BJ (cell line): ENCODE measurements at regions not wholly inside any gene's neighbourhood (a gene's known extent, or its start where the extent isn't known, plus 50 kb on each side); places are given as distances from the start of the nearest gene placed in this dataset.

Experiments
- CTCF ChIA-PET: fragments of 350-600 bp; formaldehyde crosslinking; extraction: SDS; loops from one replicate; lab custom pipeline; 2021; ENCODE audit warnings: antibody characterized with exemption, inconsistent platforms; lab: Yijun Ruan, JAX
- POLR2A ChIA-PET: fragments of 300-600 bp; sonication (Branson Sonifier 250); formaldehyde crosslinking; extraction: SDS; loops from one replicate; lab custom pipeline; 2021; ENCODE audit warnings: antibody characterized with exemption; lab: Charles Lee
- DNase-seq: peaks from one replicate; pipeline ENCODE4 v3.0.0-alpha.2; 2011; ENCODE audit warnings: low read depth
- H3K27me3 ChIP-seq: 2 replicates; pipeline ENCODE4 v1.6.0; 2011; ENCODE audit warnings: low read length; ENCODE audit not compliant: control insufficient read depth, insufficient read depth
- H3K36me3 ChIP-seq: 2 replicates; pipeline ENCODE4 v1.5.1; 2011; ENCODE audit warnings: low read length; ENCODE audit not compliant: control insufficient read depth, insufficient read depth
- H3K4me3 ChIP-seq: 2 replicates; pipeline ENCODE4 v1.5.1; 2011; ENCODE audit warnings: low read depth, mild to moderate bottlenecking, control low read depth, low read length
- TF ChIP-seq, protein P1 (sequence below): IDR thresholded peaks from 2 replicates; pipeline ENCODE4 v1.5.1; 2011; ENCODE audit warnings: low read depth, mild to moderate bottlenecking, control low read depth, inconsistent platforms, low read length, moderate library complexity; ENCODE audit not compliant: insufficient read depth

- ChIA-PET CTCF (no interaction called here), POLR2A (no interaction called here)
- TF ChIP-seq, protein P1, sequence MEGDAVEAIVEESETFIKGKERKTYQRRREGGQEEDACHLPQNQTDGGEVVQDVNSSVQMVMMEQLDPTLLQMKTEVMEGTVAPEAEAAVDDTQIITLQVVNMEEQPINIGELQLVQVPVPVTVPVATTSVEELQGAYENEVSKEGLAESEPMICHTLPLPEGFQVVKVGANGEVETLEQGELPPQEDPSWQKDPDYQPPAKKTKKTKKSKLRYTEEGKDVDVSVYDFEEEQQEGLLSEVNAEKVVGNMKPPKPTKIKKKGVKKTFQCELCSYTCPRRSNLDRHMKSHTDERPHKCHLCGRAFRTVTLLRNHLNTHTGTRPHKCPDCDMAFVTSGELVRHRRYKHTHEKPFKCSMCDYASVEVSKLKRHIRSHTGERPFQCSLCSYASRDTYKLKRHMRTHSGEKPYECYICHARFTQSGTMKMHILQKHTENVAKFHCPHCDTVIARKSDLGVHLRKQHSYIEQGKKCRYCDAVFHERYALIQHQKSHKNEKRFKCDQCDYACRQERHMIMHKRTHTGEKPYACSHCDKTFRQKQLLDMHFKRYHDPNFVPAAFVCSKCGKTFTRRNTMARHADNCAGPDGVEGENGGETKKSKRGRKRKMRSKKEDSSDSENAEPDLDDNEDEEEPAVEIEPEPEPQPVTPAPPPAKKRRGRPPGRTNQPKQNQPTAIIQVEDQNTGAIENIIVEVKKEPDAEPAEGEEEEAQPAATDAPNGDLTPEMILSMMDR = no peak
- no peaks in the 10 kb centered on the region for H3K27me3 ChIP-seq
- no peak for DNase-seq
- no peaks in the 10 kb centered on the region for H3K36me3 ChIP-seq
- no peak overlapping the region for H3K4me3 ChIP-seq
Observed at GRCh38 chr2:212659441-212659840, 120.8 kb upstream of the ERBB4 start.

GRCh38 chr2:212649646-212650045 lies 111.0 kb upstream of the ERBB4 start:
- Histone ChIP-seq H3K27me3 (no peaks in the 10 kb centered on the region), H3K36me3 (no peaks in the 10 kb centered on the region), H3K4me3 (no peak overlapping the region)
- CTCF ChIA-PET = no interaction called here
- TF ChIP-seq, protein P1 = no peak
- POLR2A ChIA-PET = no interaction called here
- DNase-seq = no peak

GRCh38 chr2:212646698-212647366 lies 108.2 kb upstream of the ERBB4 start:
- DNase-seq = peak; percentile 3
- no peaks in the 10 kb centered on the region for H3K27me3 ChIP-seq
- POLR2A ChIA-PET = no interaction called here
- no peak overlapping the region for H3K4me3 ChIP-seq
- TF ChIP-seq, protein P1 = no peak
- CTCF ChIA-PET = interaction anchor here (0.6 kb wide), 1 partner anchor 944 kb away, joined by 3 read pairs; no protein-coding TSS in a partner anchor
- H3K36me3 ChIP-seq = no peaks in the 10 kb centered on the region

GRCh38 chr2:212644195-212644837 lies 105.7 kb upstream of the ERBB4 start:
- Histone ChIP-seq H3K4me3 (no peak overlapping the region), H3K27me3 (no peaks in the 10 kb centered on the region), H3K36me3 (no peaks in the 10 kb centered on the region)
- ChIA-PET POLR2A (no interaction called here), CTCF (no interaction called here)
- no peak for DNase-seq
- TF ChIP-seq, protein P1 = no peak

DNA sequence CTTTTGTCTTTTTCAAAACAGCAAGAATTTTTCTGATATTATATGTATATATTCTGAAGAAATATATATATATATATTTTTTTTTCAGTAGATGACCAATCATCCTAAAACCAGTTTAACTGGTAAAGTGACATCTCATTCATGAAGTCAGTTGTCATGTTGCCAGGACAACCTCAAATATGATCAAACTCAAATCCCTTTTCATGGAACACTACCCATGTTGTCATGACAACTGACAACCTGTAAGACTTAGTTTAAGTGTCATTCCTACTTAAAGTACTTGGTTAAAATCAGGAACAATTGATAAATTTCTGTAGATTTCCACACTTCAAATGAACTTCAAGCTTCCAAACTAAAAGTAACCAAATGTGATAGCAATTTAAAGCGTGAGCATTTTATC lies 101.8 kb upstream of the ERBB4 start:
- ChIA-PET POLR2A (no interaction called here), CTCF (no interaction called here)
- Histone ChIP-seq H3K4me3 (no peak overlapping the region), H3K27me3 (no peaks in the 10 kb centered on the region), H3K36me3 (no peaks in the 10 kb centered on the region)
- no peak for DNase-seq
- TF ChIP-seq, protein P1 = no peak
